Hepatocyte (in vitro differentiated cells): ENCODE measurements at regions not wholly inside any gene's neighbourhood (a gene's known extent, or its start where the extent isn't known, plus 50 kb on each side); places are given as distances from the start of the nearest gene placed in this dataset.
"Not testable (repeated sequence)": the region's sequence is repeated elsewhere in the genome, so short reads cannot be mapped to it uniquely, and the experiment has no call there.

ENCODE experiments used
- DNase-seq: peaks from one replicate; pipeline ENCODE4 v3.0.0-alpha.2; 2016; ENCODE audit warnings: low spot score
- H2AFZ ChIP-seq: fragments of 200-600 bp; sonication (generic); 2 replicates; pipeline ENCODE4 v1.6.0; 2016; ENCODE audit warnings: antibody characterized with exemption, mild to moderate bottlenecking
- H3K27ac ChIP-seq: fragments of 200-600 bp; sonication (generic); 2 replicates; pipeline ENCODE4 v1.5.1; 2016; ENCODE audit warnings: mild to moderate bottlenecking
- H3K27me3 ChIP-seq: fragments of 200-600 bp; sonication (generic); 2 replicates; pipeline ENCODE4 v1.6.1; 2016
- H3K36me3 ChIP-seq: fragments of 200-600 bp; sonication (generic); replicated peaks from 2 replicates; pipeline ENCODE4 v1.5.1; 2016; ENCODE audit warnings: low read depth; ENCODE audit not compliant: insufficient read depth
- H3K4me1 ChIP-seq: fragments of 200-600 bp; sonication (generic); 2 replicates; pipeline ENCODE4 v1.5.1; 2016; ENCODE audit warnings: mild to moderate bottlenecking, moderate library complexity; ENCODE audit not compliant: insufficient read depth
- H3K4me2 ChIP-seq: fragments of 200-600 bp; sonication (generic); 2 replicates; pipeline ENCODE4 v1.6.0; 2016
- H3K4me3 ChIP-seq: fragments of 200-600 bp; sonication (generic); 2 replicates; pipeline ENCODE4 v1.5.1; 2016; ENCODE audit warnings: mild to moderate bottlenecking
- H3K79me2 ChIP-seq: fragments of 200-600 bp; sonication (generic); 2 replicates; pipeline ENCODE4 v1.6.0; 2017; ENCODE audit warnings: mild to moderate bottlenecking
- H3K9me2 ChIP-seq: fragments of 200-600 bp; sonication (generic); replicated peaks from 2 replicates; pipeline ENCODE4 v1.6.0; 2017; ENCODE audit warnings: mild to moderate bottlenecking; ENCODE audit not compliant: insufficient read depth
- H3K9me3 ChIP-seq: fragments of 200-600 bp; sonication (generic); 2 replicates; pipeline ENCODE4 v1.5.1; 2016; ENCODE audit warnings: low read depth, mild to moderate bottlenecking
- H4K20me1 ChIP-seq: fragments of 200-600 bp; sonication (generic); 2 replicates; pipeline ENCODE4 v1.6.0; 2016; ENCODE audit warnings: mild to moderate bottlenecking; ENCODE audit not compliant: insufficient read depth, poor library complexity, severe bottlenecking
- EZH2 ChIP-seq: fragments of 200-600 bp; sonication (generic); IDR thresholded peaks from 2 replicates; pipeline ENCODE4 v1.6.1; 2016; ENCODE audit warnings: antibody characterized with exemption, mild to moderate bottlenecking, borderline replicate concordance
- EZH2phosphoT487 ChIP-seq: fragments of 200-600 bp; sonication (generic); IDR thresholded peaks from one replicate; pipeline ENCODE4 v1.6.1; 2018; ENCODE audit warnings: antibody characterized with exemption, mild to moderate bottlenecking, low read depth, moderate library complexity; ENCODE audit not compliant: unreplicated experiment, severe bottlenecking
- WGBS: methylation state at CpG from one replicate; pipeline ENCODE4 v1.1.6; 2016; ENCODE audit warnings: low lambda C conversion rate; ENCODE audit errors: missing lambda C conversion rate; 5-methylcytosine and 5-hydroxymethylcytosine counted together
- TF ChIP-seq, protein P1 (sequence below): fragments of 200-600 bp; sonication (generic); IDR thresholded peaks from 2 replicates; pipeline ENCODE4 v1.5.1; 2016; ENCODE audit warnings: antibody characterized with exemption, mild to moderate bottlenecking; ENCODE audit not compliant: poor library complexity

DNA sequence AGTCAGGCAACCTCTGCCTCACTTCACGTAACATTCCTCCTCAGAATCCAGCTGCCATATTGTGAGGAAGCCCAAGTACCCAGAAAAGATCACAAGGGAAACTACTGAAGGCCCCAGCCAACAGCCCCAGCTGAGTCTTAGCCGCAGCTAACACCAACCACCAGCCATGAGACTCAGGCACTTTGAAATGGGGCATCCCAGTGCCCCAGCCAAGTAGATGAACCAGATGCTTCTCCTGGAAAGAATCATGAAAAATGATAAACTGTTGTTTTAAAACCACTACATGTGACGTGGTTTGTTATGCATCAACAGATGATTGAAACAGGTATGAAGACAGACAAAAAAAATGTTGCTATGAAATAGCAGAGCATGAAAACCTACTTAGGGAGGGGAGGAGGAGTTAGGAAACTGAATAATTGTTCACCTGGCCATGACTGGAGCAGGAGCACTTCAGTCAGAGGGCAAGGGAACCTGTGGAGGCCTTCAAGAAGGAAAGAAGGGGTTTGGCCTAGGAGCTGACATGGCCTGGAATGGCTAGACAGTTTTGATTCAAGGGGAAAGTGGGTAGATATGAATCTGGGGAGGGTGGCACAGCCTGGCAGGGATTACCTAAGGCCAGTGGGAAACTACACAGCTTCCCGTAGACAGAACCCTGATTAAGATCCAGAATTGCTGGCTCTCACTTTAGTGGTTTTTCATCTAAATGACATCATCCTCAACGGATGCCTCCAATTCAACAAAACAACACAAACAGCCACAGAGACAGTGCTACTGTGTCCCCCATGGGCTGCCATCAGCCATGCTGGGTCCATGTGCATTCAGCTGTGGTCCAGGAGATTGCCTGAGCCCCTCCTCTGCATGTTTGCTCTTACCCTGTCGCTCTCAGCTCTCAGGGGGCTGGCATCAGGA, 211.6 kb downstream of the SYK start:
- TF ChIP-seq, protein P1, sequence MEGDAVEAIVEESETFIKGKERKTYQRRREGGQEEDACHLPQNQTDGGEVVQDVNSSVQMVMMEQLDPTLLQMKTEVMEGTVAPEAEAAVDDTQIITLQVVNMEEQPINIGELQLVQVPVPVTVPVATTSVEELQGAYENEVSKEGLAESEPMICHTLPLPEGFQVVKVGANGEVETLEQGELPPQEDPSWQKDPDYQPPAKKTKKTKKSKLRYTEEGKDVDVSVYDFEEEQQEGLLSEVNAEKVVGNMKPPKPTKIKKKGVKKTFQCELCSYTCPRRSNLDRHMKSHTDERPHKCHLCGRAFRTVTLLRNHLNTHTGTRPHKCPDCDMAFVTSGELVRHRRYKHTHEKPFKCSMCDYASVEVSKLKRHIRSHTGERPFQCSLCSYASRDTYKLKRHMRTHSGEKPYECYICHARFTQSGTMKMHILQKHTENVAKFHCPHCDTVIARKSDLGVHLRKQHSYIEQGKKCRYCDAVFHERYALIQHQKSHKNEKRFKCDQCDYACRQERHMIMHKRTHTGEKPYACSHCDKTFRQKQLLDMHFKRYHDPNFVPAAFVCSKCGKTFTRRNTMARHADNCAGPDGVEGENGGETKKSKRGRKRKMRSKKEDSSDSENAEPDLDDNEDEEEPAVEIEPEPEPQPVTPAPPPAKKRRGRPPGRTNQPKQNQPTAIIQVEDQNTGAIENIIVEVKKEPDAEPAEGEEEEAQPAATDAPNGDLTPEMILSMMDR, result no peak
- TF ChIP-seq EZH2phosphoT487, result no peak
- no peak for TF ChIP-seq EZH2
- Histone ChIP-seq H3K9me2 (no peaks in the 10 kb centered on the region), H3K36me3 (no peaks in the 10 kb centered on the region), H3K4me3 (no peak overlapping the region), H3K27ac (no peak overlapping the region), H3K9me3 (no peaks in the 10 kb centered on the region), H3K79me2 (no peaks in the 10 kb centered on the region), H3K4me1 (no peaks in the 10 kb centered on the region), H3K4me2 (no peak overlapping the region), H2AFZ (no peak overlapping the region), H3K27me3 (no peaks in the 10 kb centered on the region), H4K20me1 (no peaks in the 10 kb centered on the region)
- 95% methylated on average over 6 of the region's 6 CpGs for WGBS
- DNase-seq, result no peak

- no peaks in the 10 kb centered on the region for H3K9me3 ChIP-seq
- no peaks in the 10 kb centered on the region for H3K79me2 ChIP-seq
- no peak overlapping the region for H3K27ac ChIP-seq
These were observed 215.6 kb downstream of the SYK start for GRCh38 chr9:91017245-91017644.

GRCh38 chr9:91019871-91020270, 218.3 kb downstream of the SYK start:
- not testable (repeated sequence) for H3K27me3 ChIP-seq, H3K9me2 ChIP-seq, H4K20me1 ChIP-seq, H3K79me2 ChIP-seq, H3K4me1 ChIP-seq, H2AFZ ChIP-seq, H3K36me3 ChIP-seq, DNase-seq, H3K4me2 ChIP-seq, H3K9me3 ChIP-seq, H3K27ac ChIP-seq, H3K4me3 ChIP-seq
- WGBS, result 89% methylated on average over 1 of the region's 1 CpG

More at GRCh38 chr9:91017245-91017644, 215.6 kb downstream of the SYK start:
- no peaks in the 10 kb centered on the region for H3K27me3 ChIP-seq
- WGBS, result 90% methylated on average over 5 of the region's 6 CpGs
- no peak overlapping the region for H2AFZ ChIP-seq
- no peaks in the 10 kb centered on the region for H4K20me1 ChIP-seq
- no peaks in the 10 kb centered on the region for H3K9me2 ChIP-seq
- H3K4me2 ChIP-seq, result no peak overlapping the region
- DNase-seq, result no peak
- H3K36me3 ChIP-seq, result no peaks in the 10 kb centered on the region
- H3K4me1 ChIP-seq, result no peaks in the 10 kb centered on the region
- no peak overlapping the region for H3K4me3 ChIP-seq
- no peak for TF ChIP-seq EZH2phosphoT487
- TF ChIP-seq, protein P1, result no peak
- no peak for TF ChIP-seq EZH2

DNA sequence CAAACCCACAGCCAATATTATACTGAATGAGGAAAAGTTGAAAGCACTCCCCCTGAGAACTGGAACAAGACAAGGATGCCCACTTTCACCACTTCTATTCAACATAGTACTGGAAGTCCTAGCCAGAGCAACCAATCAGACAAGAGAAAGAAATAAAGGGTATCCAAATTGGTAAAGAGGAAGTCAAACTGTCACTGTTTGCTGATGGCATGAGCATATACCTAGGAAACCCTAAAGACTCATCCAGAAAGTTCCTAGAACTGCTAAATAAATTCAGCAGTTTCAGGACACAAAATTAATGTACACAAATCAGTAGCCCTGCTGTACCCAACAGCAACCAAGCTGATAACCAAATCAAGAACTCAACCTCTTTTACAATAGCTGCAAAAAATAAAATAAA, 220.0 kb downstream of the SYK start:
- H2AFZ ChIP-seq, H3K79me2 ChIP-seq, H3K4me1 ChIP-seq, H3K27me3 ChIP-seq, H3K4me2 ChIP-seq, H3K4me3 ChIP-seq, H3K27ac ChIP-seq, H3K36me3 ChIP-seq, H3K9me3 ChIP-seq, DNase-seq, H4K20me1 ChIP-seq, H3K9me2 ChIP-seq: not testable (repeated sequence)
